Liver (tissue), 8 donors: ENCODE measurements at regions not wholly inside any gene's neighbourhood (a gene's known extent, or its start where the extent isn't known, plus 50 kb on each side); places are given as distances from the start of the nearest gene placed in this dataset.

Experiments
- DNase-seq: peaks from one replicate; pipeline ENCODE4 v3.0.0-alpha.2; 2017; ENCODE audit warnings: low spot score
- H3K27ac ChIP-seq, 2 donors: one replicate each; pipeline ENCODE4 v1.7.0; 2013; ENCODE audit warnings: inconsistent platforms in 2 of 2, low read length in 2 of 2, control low read depth in 1 of 2, low read depth in 1 of 2, mild to moderate bottlenecking in 1 of 2
- H3K27me3 ChIP-seq, 4 donors: one replicate each; pipeline versions ENCODE4 v1.6.1 to v1.7.0; 2013; ENCODE audit warnings: low read length in 3 of 4, inconsistent platforms in 1 of 4, mild to moderate bottlenecking in 1 of 4, moderate library complexity in 1 of 4; ENCODE audit not compliant: control insufficient read depth in 4 of 4, insufficient read depth in 4 of 4
- H3K36me3 ChIP-seq, 4 donors: one replicate each; pipeline versions ENCODE4 v1.6.1 to v1.7.0; 2013; ENCODE audit warnings: low read length in 3 of 4, mild to moderate bottlenecking in 3 of 4, low read depth in 1 of 4, moderate library complexity in 1 of 4; ENCODE audit not compliant: control insufficient read depth in 4 of 4, insufficient read depth in 3 of 4
- H3K4me1 ChIP-seq, 4 donors: one replicate each; pipeline versions ENCODE4 v1.6.1 to v1.7.0; 2013; ENCODE audit warnings: low read length in 3 of 4, mild to moderate bottlenecking in 3 of 4, moderate library complexity in 1 of 4; ENCODE audit not compliant: control insufficient read depth in 4 of 4, insufficient read depth in 4 of 4
- H3K4me3 ChIP-seq, 3 donors: one replicate each; pipeline versions ENCODE4 v1.6.1 to v1.7.0; 2013; ENCODE audit warnings: low read length in 3 of 3, control low read depth in 1 of 3, low read depth in 1 of 3, mild to moderate bottlenecking in 1 of 3
- H3K9ac ChIP-seq, 2 donors: one replicate each; pipeline ENCODE4 v1.7.0; 2013; ENCODE audit warnings: low read length in 2 of 2, mild to moderate bottlenecking in 2 of 2, moderate library complexity in 2 of 2, control low read depth in 1 of 2, low read depth in 1 of 2
- H3K9me3 ChIP-seq, 4 donors: one replicate each; pipeline versions ENCODE4 v1.6.1 to v1.7.0; 2013; ENCODE audit warnings: low read length in 3 of 4; ENCODE audit not compliant: control insufficient read depth in 4 of 4
- ATF3 ChIP-seq: IDR thresholded peaks from 2 replicates; pipeline ENCODE4 v1.6.1; 2016; ENCODE audit warnings: antibody characterized with exemption
- CTCF ChIP-seq: fragments of 150-350 bp; IDR thresholded peaks from 2 replicates; pipeline ENCODE4 v1.5.1; 2017; ENCODE audit warnings: improper control_type of control experiment, low read depth, low read length; ENCODE audit not compliant: missing input control
- EGR1 ChIP-seq, 2 donors: IDR thresholded peaks; 2 replicates each; pipeline ENCODE4 v1.6.1; 2016 to 2018; ENCODE audit warnings: antibody characterized with exemption in 2 of 2, low read depth in 2 of 2
- FOXA1 ChIP-seq: IDR thresholded peaks from 2 replicates; pipeline ENCODE4 v1.6.1; 2016; ENCODE audit warnings: antibody characterized with exemption
- FOXA2 ChIP-seq: IDR thresholded peaks from 2 replicates; pipeline ENCODE4 v1.6.1; 2016; ENCODE audit warnings: antibody characterized with exemption
- GABPA ChIP-seq, 2 donors: IDR thresholded peaks in 1 of 2; conservative IDR thresholded peaks in 1 of 2; 2 replicates each; pipeline ENCODE4 v1.6.1; 2016; ENCODE audit warnings: antibody characterized with exemption in 2 of 2, mild to moderate bottlenecking in 1 of 2, moderate library complexity in 1 of 2
- HNF4A ChIP-seq, 2 donors: conservative IDR thresholded peaks; 2 replicates each; pipeline ENCODE4 v1.6.1; 2016; ENCODE audit warnings: antibody characterized with exemption in 2 of 2, mild to moderate bottlenecking in 2 of 2
- HNF4G ChIP-seq: IDR thresholded peaks from 2 replicates; pipeline ENCODE4 v1.6.1; 2016; ENCODE audit warnings: antibody characterized with exemption
- JUND ChIP-seq, 2 donors: IDR thresholded peaks; 2 replicates each; pipeline ENCODE4 v1.6.1; 2016; ENCODE audit warnings: antibody characterized with exemption in 2 of 2
- MAX ChIP-seq: IDR thresholded peaks from 2 replicates; pipeline ENCODE4 v1.6.1; 2016; ENCODE audit warnings: antibody characterized with exemption
- NR2F2 ChIP-seq: IDR thresholded peaks from 2 replicates; pipeline ENCODE4 v1.6.1; 2016; ENCODE audit warnings: antibody characterized with exemption
- RAD21 ChIP-seq, 2 donors: IDR thresholded peaks; 2 replicates each; pipeline ENCODE4 v1.6.1; 2016; ENCODE audit warnings: antibody characterized with exemption in 2 of 2, mild to moderate bottlenecking in 2 of 2
- REST ChIP-seq: IDR thresholded peaks from 2 replicates; pipeline ENCODE4 v1.6.1; 2016; ENCODE audit warnings: antibody characterized with exemption, mild to moderate bottlenecking
- RXRA ChIP-seq, 2 donors: IDR thresholded peaks; 2 replicates each; pipeline ENCODE4 v1.6.1; 2017 to 2018; ENCODE audit warnings: antibody characterized with exemption in 2 of 2, mild to moderate bottlenecking in 1 of 2
- SP1 ChIP-seq: IDR thresholded peaks from 2 replicates; pipeline ENCODE4 v1.6.1; 2018; ENCODE audit warnings: antibody characterized with exemption, mild to moderate bottlenecking
- TAF1 ChIP-seq: conservative IDR thresholded peaks from 2 replicates; pipeline ENCODE4 v1.6.1; 2016; ENCODE audit warnings: antibody characterized with exemption, mild to moderate bottlenecking
- YY1 ChIP-seq: IDR thresholded peaks from 2 replicates; pipeline ENCODE4 v1.6.1; 2016; ENCODE audit warnings: antibody characterized with exemption, mild to moderate bottlenecking
- ZBTB33 ChIP-seq: IDR thresholded peaks from 2 replicates; pipeline ENCODE4 v1.6.1; 2016; ENCODE audit warnings: antibody characterized with exemption
- WGBS: extraction: QIAGEN DNeasy Blood & Tissue Kit; methylation state at CpG from one replicate; pipeline ENCODE4 v1.1.7; 2013; 5-methylcytosine and 5-hydroxymethylcytosine counted together
- donor health status: healthy.
- donor health status: healthy.
- donor health status: healthy.
- donor health status: healthy.
- donor health status: healthy.

- 24% methylated on average over 1 of the region's 1 CpG for WGBS
- H3K27me3 ChIP-seq, result no peaks in the 10 kb centered on the region
- TF ChIP-seq FOXA2 (no peak), RXRA (IDR thresholded peaks at IDR 0.05) (no peak), ZBTB33 (no peak), ATF3 (no peak), GABPA (IDR thresholded peaks at IDR 0.05 in 1 of 2, conservative IDR thresholded peaks at IDR 0.05 in 1 of 2) (no peak), RAD21 (IDR thresholded peaks at IDR 0.05) (no peak), HNF4A (conservative IDR thresholded peaks at IDR 0.05) (no peak), REST (no peak), HNF4G (no peak), EGR1 (IDR thresholded peaks at IDR 0.05; ENCODE audit: low read depth in 2 of 2) (no peak), TAF1 (no peak), SP1 (no peak), MAX (no peak), CTCF (no peak), NR2F2 (no peak), FOXA1 (no peak), YY1 (no peak), JUND (IDR thresholded peaks at IDR 0.05) (no peak)
- H3K4me3 ChIP-seq, result no peak overlapping the region
- H3K36me3 ChIP-seq, result no peaks in the 10 kb centered on the region
- no peak for DNase-seq
- no peak overlapping the region for H3K9ac ChIP-seq
- H3K27ac ChIP-seq, result no peak overlapping the region
- H3K4me1 ChIP-seq, result no peaks in the 10 kb centered on the region
- no peaks in the 10 kb centered on the region for H3K9me3 ChIP-seq
These were observed 251.8 kb downstream of the NNT start for GRCh38 chr5:43854697-43855292.
